Neural cell (in vitro differentiated cells): ENCODE measurements at regions not wholly inside any gene's neighbourhood (a gene's known extent, or its start where the extent isn't known, plus 50 kb on each side); places are given as distances from the start of the nearest gene placed in this dataset.

Source experiments
- H2AFZ ChIP-seq: fragments of 200-600, 300-800 bp; sonication (generic), shearing (Covaris generic); 2 replicates; pipeline ENCODE4 v1.6.0; 2014; ENCODE audit warnings: low read depth, mild to moderate bottlenecking, antibody characterized with exemption, low read length, moderate library complexity
- H3F3A ChIP-seq: fragments of 200-600 bp; shearing (Covaris generic); 2 replicates; pipeline ENCODE4 v1.6.1; 2016; ENCODE audit warnings: mild to moderate bottlenecking, moderate library complexity, mixed read lengths, antibody characterized with exemption, low read length; ENCODE audit not compliant: insufficient read depth, poor library complexity, severe bottlenecking
- H3K27ac ChIP-seq: fragments of 200-600, 300-800 bp; sonication (generic), shearing (Covaris generic); 2 replicates; pipeline ENCODE4 v1.5.1; 2014; ENCODE audit warnings: mild to moderate bottlenecking, low read length, moderate library complexity
- H3K27me3 ChIP-seq: fragments of 300-800, 200-600 bp; sonication (generic), shearing (Covaris generic); 2 replicates; pipeline ENCODE4 v1.6.0; 2014; ENCODE audit warnings: mild to moderate bottlenecking, low read depth, low read length, moderate library complexity; ENCODE audit not compliant: insufficient read depth
- H3K36me3 ChIP-seq: fragments of 300-800, 200-600 bp; sonication (generic), shearing (Covaris generic); 2 replicates; pipeline ENCODE4 v1.5.1; 2014; ENCODE audit warnings: mild to moderate bottlenecking, antibody characterized with exemption, low read length, moderate library complexity; ENCODE audit not compliant: insufficient read depth
- H3K4me2 ChIP-seq: fragments of 300-800, 200-600 bp; sonication (generic), shearing (Covaris generic); 2 replicates; pipeline ENCODE4 v1.6.0; 2014; ENCODE audit warnings: mild to moderate bottlenecking, low read length
- H3K4me3 ChIP-seq: fragments of 300-800, 200-600 bp; sonication (generic), shearing (Covaris generic); 2 replicates; pipeline ENCODE4 v1.5.1; 2014; ENCODE audit warnings: mild to moderate bottlenecking, low read length, moderate library complexity
- H3K79me2 ChIP-seq: fragments of 200-600 bp; shearing (Covaris generic); replicated peaks from 2 replicates; pipeline ENCODE4 v1.6.0; 2014; ENCODE audit warnings: mild to moderate bottlenecking, low read length, moderate library complexity; ENCODE audit not compliant: insufficient read depth
- H3K9ac ChIP-seq: fragments of 300-800, 200-600 bp; sonication (generic), shearing (Covaris generic); 2 replicates; pipeline ENCODE4 v1.6.1; 2016; ENCODE audit warnings: mild to moderate bottlenecking, low read length, mixed read lengths
- H3K9me2 ChIP-seq: fragments of 200-600 bp; shearing (Covaris generic); 2 replicates; pipeline ENCODE4 v1.6.1; 2016; ENCODE audit warnings: mild to moderate bottlenecking, low read length, mixed read lengths; ENCODE audit not compliant: insufficient read depth
- H3K9me3 ChIP-seq: fragments of 200-600, 300-800 bp; sonication (generic), shearing (Covaris generic); 2 replicates; pipeline ENCODE4 v1.6.1; 2016; ENCODE audit warnings: mild to moderate bottlenecking, mixed run types, low read length, moderate library complexity, mixed read lengths
- H4K20me1 ChIP-seq: fragments of 200-600 bp; shearing (Covaris generic); 2 replicates; pipeline ENCODE4 v1.6.1; 2016; ENCODE audit warnings: mild to moderate bottlenecking, mixed run types; ENCODE audit not compliant: insufficient read depth
- EP300 ChIP-seq: fragments of 450-650 bp; conservative IDR thresholded peaks from 2 replicates; pipeline ENCODE4 v1.6.1; 2014; ENCODE audit warnings: antibody characterized with exemption, mild to moderate bottlenecking, moderate library complexity; ENCODE audit not compliant: poor library complexity, severe bottlenecking
- EZH2 ChIP-seq: fragments of 200-600, 300-800 bp; shearing (Covaris generic), sonication (generic); IDR thresholded peaks from 2 replicates; pipeline ENCODE4 v1.6.1; 2014; ENCODE audit warnings: antibody characterized with exemption, low read length, borderline replicate concordance, mild to moderate bottlenecking; ENCODE audit not compliant: insufficient read depth, poor library complexity, severe bottlenecking
- MXI1 ChIP-seq: fragments of 450-650 bp; conservative IDR thresholded peaks from 2 replicates; pipeline ENCODE4 v1.6.1; 2014; ENCODE audit warnings: antibody characterized with exemption, mild to moderate bottlenecking; ENCODE audit not compliant: poor library complexity, severe bottlenecking
- POLR2AphosphoS5 ChIP-seq: IDR thresholded peaks from 2 replicates; pipeline ENCODE4 v1.6.1; 2012
- RAD21 ChIP-seq: fragments of 450-650 bp; conservative IDR thresholded peaks from 2 replicates; pipeline ENCODE4 v1.6.1; 2014; ENCODE audit warnings: antibody characterized with exemption, mild to moderate bottlenecking, moderate library complexity
- SMC3 ChIP-seq: fragments of 450-650 bp; conservative IDR thresholded peaks from 2 replicates; pipeline ENCODE4 v1.6.1; 2014; ENCODE audit warnings: antibody characterized with exemption, mild to moderate bottlenecking, moderate library complexity; ENCODE audit not compliant: poor library complexity
- TAF1 ChIP-seq: IDR thresholded peaks from 2 replicates; pipeline ENCODE4 v1.6.1; 2012; ENCODE audit warnings: low read depth
- TF ChIP-seq, protein P1 (sequence below): fragments of 450-650 bp; IDR thresholded peaks from 2 replicates; pipeline ENCODE4 v1.5.1; 2014; ENCODE audit warnings: antibody characterized with exemption, mild to moderate bottlenecking, moderate library complexity; ENCODE audit not compliant: poor library complexity, severe bottlenecking
- TF ChIP-seq, protein P2 (sequence below): IDR thresholded peaks from 2 replicates; pipeline ENCODE4 v1.6.1; 2012; ENCODE audit warnings: borderline replicate concordance

DNA sequence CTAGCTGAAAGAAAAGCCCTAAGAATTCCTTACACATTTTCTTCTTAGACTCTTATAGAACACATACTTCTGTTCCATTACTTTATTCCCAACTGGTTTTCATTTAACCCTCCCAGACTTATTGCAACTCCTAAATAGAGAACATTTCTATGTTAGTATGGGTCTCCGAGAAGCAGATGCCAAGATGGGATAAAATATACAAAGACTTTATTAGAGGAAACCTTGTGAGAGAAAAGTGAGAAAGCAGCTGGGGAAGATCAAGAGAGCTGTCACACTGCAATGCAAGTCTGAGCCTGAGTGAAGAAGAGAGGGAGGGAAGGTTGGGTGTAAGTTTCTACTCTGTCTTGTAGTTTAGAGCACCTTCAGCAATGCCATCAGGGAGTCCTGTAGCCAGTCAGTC, 979.3 kb downstream of the IGSF11 start:
- Histone ChIP-seq H4K20me1 (no peaks in the 10 kb centered on the region), H2AFZ (no peak overlapping the region), H3K4me2 (no peak overlapping the region), H3K4me3 (no peak overlapping the region), H3K9me2 (no peaks in the 10 kb centered on the region), H3K9ac (no peak overlapping the region), H3K9me3 (no peaks in the 10 kb centered on the region), H3F3A (no peaks in the 10 kb centered on the region), H3K36me3 (no peaks in the 10 kb centered on the region), H3K27ac (no peak overlapping the region), H3K27me3 (no peaks in the 10 kb centered on the region), H3K79me2 (no peaks in the 10 kb centered on the region)
- TF ChIP-seq SMC3, result no peak
- TF ChIP-seq EZH2, result no peak
- no peak for TF ChIP-seq POLR2AphosphoS5
- TF ChIP-seq MXI1, result no peak
- no peak for TF ChIP-seq RAD21

DNA sequence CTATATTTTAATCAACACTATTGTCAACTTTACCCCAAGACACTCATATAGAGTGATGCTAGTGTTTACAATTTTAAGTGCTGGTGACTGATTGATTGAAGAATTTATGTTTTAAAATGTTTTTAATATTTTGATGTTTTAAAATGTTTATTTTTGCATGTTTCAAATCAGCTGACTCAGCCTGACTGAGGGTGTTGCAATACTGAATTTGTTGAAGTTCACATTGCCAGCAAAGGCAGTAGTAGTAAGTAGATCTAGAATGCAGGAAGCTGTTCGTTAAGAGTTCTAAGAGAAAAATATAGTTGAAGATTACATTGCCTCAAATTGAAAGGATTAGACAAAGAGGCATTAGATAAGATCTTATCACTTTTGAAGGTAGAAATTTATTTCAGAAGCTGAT, 977.6 kb downstream of the IGSF11 start:
- TF ChIP-seq SMC3 (no peak), POLR2AphosphoS5 (no peak), MXI1 (no peak), EP300 (no peak), TAF1 (no peak), EZH2 (no peak), RAD21 (no peak)
- TF ChIP-seq, protein P1, sequence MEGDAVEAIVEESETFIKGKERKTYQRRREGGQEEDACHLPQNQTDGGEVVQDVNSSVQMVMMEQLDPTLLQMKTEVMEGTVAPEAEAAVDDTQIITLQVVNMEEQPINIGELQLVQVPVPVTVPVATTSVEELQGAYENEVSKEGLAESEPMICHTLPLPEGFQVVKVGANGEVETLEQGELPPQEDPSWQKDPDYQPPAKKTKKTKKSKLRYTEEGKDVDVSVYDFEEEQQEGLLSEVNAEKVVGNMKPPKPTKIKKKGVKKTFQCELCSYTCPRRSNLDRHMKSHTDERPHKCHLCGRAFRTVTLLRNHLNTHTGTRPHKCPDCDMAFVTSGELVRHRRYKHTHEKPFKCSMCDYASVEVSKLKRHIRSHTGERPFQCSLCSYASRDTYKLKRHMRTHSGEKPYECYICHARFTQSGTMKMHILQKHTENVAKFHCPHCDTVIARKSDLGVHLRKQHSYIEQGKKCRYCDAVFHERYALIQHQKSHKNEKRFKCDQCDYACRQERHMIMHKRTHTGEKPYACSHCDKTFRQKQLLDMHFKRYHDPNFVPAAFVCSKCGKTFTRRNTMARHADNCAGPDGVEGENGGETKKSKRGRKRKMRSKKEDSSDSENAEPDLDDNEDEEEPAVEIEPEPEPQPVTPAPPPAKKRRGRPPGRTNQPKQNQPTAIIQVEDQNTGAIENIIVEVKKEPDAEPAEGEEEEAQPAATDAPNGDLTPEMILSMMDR, result no peak
- TF ChIP-seq, protein P2, sequence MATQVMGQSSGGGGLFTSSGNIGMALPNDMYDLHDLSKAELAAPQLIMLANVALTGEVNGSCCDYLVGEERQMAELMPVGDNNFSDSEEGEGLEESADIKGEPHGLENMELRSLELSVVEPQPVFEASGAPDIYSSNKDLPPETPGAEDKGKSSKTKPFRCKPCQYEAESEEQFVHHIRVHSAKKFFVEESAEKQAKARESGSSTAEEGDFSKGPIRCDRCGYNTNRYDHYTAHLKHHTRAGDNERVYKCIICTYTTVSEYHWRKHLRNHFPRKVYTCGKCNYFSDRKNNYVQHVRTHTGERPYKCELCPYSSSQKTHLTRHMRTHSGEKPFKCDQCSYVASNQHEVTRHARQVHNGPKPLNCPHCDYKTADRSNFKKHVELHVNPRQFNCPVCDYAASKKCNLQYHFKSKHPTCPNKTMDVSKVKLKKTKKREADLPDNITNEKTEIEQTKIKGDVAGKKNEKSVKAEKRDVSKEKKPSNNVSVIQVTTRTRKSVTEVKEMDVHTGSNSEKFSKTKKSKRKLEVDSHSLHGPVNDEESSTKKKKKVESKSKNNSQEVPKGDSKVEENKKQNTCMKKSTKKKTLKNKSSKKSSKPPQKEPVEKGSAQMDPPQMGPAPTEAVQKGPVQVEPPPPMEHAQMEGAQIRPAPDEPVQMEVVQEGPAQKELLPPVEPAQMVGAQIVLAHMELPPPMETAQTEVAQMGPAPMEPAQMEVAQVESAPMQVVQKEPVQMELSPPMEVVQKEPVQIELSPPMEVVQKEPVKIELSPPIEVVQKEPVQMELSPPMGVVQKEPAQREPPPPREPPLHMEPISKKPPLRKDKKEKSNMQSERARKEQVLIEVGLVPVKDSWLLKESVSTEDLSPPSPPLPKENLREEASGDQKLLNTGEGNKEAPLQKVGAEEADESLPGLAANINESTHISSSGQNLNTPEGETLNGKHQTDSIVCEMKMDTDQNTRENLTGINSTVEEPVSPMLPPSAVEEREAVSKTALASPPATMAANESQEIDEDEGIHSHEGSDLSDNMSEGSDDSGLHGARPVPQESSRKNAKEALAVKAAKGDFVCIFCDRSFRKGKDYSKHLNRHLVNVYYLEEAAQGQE, result no peak
- H4K20me1 ChIP-seq, result no peaks in the 10 kb centered on the region
- no peaks in the 10 kb centered on the region for H3F3A ChIP-seq
- H2AFZ ChIP-seq, result no peak overlapping the region
- no peak overlapping the region for H3K27ac ChIP-seq
- H3K36me3 ChIP-seq, result no peaks in the 10 kb centered on the region
- H3K27me3 ChIP-seq, result no peaks in the 10 kb centered on the region
- H3K9me2 ChIP-seq, result no peaks in the 10 kb centered on the region
- no peak overlapping the region for H3K9ac ChIP-seq
- no peaks in the 10 kb centered on the region for H3K79me2 ChIP-seq
- H3K9me3 ChIP-seq, result no peaks in the 10 kb centered on the region
- no peak overlapping the region for H3K4me2 ChIP-seq
- no peak overlapping the region for H3K4me3 ChIP-seq

DNA sequence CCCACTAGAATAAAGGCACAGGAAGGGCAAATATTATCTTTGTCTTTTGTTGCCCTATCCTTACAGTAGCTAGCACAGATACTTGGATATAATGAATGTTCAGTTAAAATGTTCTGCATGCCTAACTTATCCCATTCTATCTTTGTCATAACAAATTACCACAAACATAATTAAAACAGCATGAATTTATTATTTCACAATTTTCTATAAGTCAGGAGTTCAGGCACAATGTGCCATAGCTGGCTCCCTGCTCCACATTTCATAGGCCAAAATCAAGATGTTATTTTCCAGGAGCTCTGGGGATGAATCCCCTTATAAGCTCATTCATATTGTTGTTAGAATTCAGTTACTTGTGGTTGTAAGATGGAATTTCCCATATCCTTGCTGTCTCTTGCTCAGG, 975.5 kb downstream of the IGSF11 start:
- no peak overlapping the region for H2AFZ ChIP-seq
- H3K9ac ChIP-seq, result no peak overlapping the region
- H3K27me3 ChIP-seq, result no peaks in the 10 kb centered on the region
- H3K9me3 ChIP-seq, result no peaks in the 10 kb centered on the region
- H3K9me2 ChIP-seq, result no peaks in the 10 kb centered on the region
- H3K27ac ChIP-seq, result no peak overlapping the region
- H3K36me3 ChIP-seq, result no peaks in the 10 kb centered on the region
- H3K79me2 ChIP-seq, result no peaks in the 10 kb centered on the region
- no peak for TF ChIP-seq POLR2AphosphoS5
- TF ChIP-seq, protein P1, result no peak
- no peak for TF ChIP-seq SMC3
- no peak for TF ChIP-seq EZH2
- TF ChIP-seq EP300, result no peak
- TF ChIP-seq, protein P2, result no peak
- no peak for TF ChIP-seq RAD21
- no peak for TF ChIP-seq TAF1
- TF ChIP-seq MXI1, result no peak
- no peaks in the 10 kb centered on the region for H3F3A ChIP-seq
- no peak overlapping the region for H3K4me2 ChIP-seq
- H4K20me1 ChIP-seq, result no peaks in the 10 kb centered on the region
- no peak overlapping the region for H3K4me3 ChIP-seq
